Esophagus muscularis mucosa (tissue), 4 donors: ENCODE measurements at regions not wholly inside any gene's neighbourhood (a gene's known extent, or its start where the extent isn't known, plus 50 kb on each side); places are given as distances from the start of the nearest gene placed in this dataset.

Experiments
- DNase-seq: peaks from one replicate; pipeline ENCODE4 v3.0.0-alpha.2; 2017; ENCODE audit errors: extremely low spot score
- H3K27ac ChIP-seq, 4 donors: fragments of 200-600 bp; sonication (generic); replicated peaks in 1 of 4; 1 replicate in 3 of 4; 2 replicates in 1 of 4; pipeline ENCODE4 v1.5.1; 2016 to 2019; ENCODE audit warnings: mild to moderate bottlenecking in 1 of 4
- H3K27me3 ChIP-seq, 4 donors: fragments of 200-600 bp; sonication (generic); one replicate each; pipeline versions ENCODE4 v1.5.1 to v1.6.0; 2016 to 2019
- H3K36me3 ChIP-seq, 4 donors: fragments of 200-600 bp; sonication (generic); one replicate each; pipeline ENCODE4 v1.5.1; 2016 to 2019
- H3K4me1 ChIP-seq, 4 donors: fragments of 200-600 bp; sonication (generic); one replicate each; pipeline ENCODE4 v1.5.1; 2016 to 2019
- H3K4me3 ChIP-seq, 4 donors: fragments of 200-600 bp; sonication (generic); 1 replicate in 2 of 4; 2 replicates in 2 of 4; pipeline ENCODE4 v1.5.1; 2016 to 2019; ENCODE audit warnings: mild to moderate bottlenecking in 4 of 4, moderate library complexity in 1 of 4
- H3K9me3 ChIP-seq, 4 donors: fragments of 200-600 bp; sonication (generic); 1 replicate in 3 of 4; 2 replicates in 1 of 4; pipeline ENCODE4 v1.5.1; 2016 to 2019
- EP300 ChIP-seq: sonication (generic); formaldehyde crosslinking; IDR thresholded peaks from one replicate; pipeline ENCODE4 v1.6.1; 2017; ENCODE audit warnings: antibody characterized with exemption
- POLR2A ChIP-seq: fragments of 450-650 bp; IDR thresholded peaks from one replicate; pipeline ENCODE4 v1.6.1; 2017; ENCODE audit warnings: antibody characterized with exemption, moderate library complexity, mild to moderate bottlenecking, low read depth
- POLR2AphosphoS5 ChIP-seq, 2 donors: sonication (generic); formaldehyde crosslinking; IDR thresholded peaks; one replicate each; pipeline ENCODE4 v1.6.1; 2017; ENCODE audit warnings: antibody characterized with exemption in 2 of 2
- WGBS: methylation state at CpG from one replicate; pipeline ENCODE4 v1.1.5; 2018; 5-methylcytosine and 5-hydroxymethylcytosine counted together
- intact Hi-C: fragments of 100-400 bp; cut with DNase I; formaldehyde crosslinking; loops from one replicate; pipeline ENCODE4 v1.15.1; 2023
- TF ChIP-seq, protein P1 (sequence below), 3 experiments: fragments of 200-600 bp in 2 of 3; fragments of 450-650 bp in 1 of 3; sonication (generic) in 2 of 3; IDR thresholded peaks; one replicate each; pipeline ENCODE4 v1.5.1; 2017 to 2019; ENCODE audit warnings: antibody characterized with exemption in 3 of 3, mild to moderate bottlenecking in 2 of 3, moderate library complexity in 1 of 3

DNA sequence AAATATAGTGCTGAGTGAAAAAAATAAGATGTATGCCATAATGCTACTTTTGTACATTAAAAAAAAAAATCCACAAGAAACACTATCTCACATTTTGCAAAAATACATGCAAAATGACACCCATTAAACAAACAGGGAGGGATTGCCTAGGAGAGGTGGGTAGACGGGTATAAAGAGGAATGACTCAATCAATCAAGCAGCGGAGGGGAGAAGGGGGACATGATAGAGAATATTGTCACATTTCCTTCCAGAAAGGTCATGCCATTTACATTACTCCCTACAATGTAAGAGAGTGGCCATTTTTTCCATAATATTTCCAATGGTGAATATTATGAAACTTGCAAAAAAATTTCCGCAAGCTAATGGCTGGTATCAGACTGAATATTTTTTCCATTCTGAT, 542.3 kb upstream of the TNP1 start:
- Histone ChIP-seq H3K9me3 (no peaks in the 10 kb centered on the region), H3K4me1 (peaks cover 17 to 48% (median 35%) of the 10 kb centered on the region in 4 donors), H3K4me3 (no peak overlapping the region), H3K36me3 (no peaks in the 10 kb centered on the region), H3K27me3 (no peaks in the 10 kb centered on the region), H3K27ac (peak overlapping the region; percentile 64 to 83 (median 72))
- DNase-seq, result peak; percentile 3
- intact Hi-C loops, result no loop called here
- WGBS, result 87% methylated on average over 3 of the region's 3 CpGs
- TF ChIP-seq EP300, result no peak
- TF ChIP-seq, protein P1, sequence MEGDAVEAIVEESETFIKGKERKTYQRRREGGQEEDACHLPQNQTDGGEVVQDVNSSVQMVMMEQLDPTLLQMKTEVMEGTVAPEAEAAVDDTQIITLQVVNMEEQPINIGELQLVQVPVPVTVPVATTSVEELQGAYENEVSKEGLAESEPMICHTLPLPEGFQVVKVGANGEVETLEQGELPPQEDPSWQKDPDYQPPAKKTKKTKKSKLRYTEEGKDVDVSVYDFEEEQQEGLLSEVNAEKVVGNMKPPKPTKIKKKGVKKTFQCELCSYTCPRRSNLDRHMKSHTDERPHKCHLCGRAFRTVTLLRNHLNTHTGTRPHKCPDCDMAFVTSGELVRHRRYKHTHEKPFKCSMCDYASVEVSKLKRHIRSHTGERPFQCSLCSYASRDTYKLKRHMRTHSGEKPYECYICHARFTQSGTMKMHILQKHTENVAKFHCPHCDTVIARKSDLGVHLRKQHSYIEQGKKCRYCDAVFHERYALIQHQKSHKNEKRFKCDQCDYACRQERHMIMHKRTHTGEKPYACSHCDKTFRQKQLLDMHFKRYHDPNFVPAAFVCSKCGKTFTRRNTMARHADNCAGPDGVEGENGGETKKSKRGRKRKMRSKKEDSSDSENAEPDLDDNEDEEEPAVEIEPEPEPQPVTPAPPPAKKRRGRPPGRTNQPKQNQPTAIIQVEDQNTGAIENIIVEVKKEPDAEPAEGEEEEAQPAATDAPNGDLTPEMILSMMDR (IDR thresholded peaks at IDR 0.05), result no peak
- no peak for TF ChIP-seq POLR2AphosphoS5 (IDR thresholded peaks at IDR 0.05)
- TF ChIP-seq POLR2A, result no peak

DNA sequence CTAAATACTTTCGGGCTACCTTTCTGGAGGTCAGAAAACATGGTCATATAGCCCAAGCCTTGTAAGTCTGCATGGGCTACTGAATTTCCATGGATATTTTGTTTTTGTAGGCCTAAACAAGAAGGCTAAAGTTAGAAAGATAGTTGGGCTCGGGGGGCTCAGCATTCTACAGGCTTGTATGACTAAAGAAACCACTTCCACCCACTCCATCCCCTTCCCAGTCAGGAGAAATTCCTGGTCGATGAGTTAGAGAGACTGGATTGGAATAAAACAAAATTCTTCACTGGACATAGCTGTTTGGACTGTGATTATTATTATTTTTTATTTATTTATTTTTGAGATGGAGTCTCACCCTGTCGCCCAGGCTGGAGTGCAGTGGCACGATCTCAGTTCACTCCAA, 539.4 kb upstream of the TNP1 start:
- intact Hi-C loops, result no loop called here

DNA sequence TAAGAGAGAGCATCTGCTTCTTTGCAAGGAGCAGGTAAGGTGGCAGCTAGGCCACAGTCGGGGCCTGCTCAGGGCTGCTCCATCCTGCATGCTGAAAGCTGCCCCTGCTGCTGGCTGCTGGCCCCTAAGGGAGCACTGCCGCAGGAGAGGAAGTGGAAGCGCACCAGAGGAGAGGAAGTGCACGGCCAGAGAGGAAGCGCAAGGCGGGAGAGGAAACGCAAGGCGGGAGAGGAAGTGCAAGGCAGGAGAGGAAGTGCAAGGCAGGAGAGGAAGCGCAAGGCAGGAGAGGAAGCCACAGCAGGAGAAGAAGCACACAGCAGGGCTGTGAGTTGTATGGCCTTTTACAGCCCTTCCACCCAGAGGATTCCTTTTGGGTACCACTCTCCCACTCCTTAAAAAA, 539.0 kb upstream of the TNP1 start:
- 78% methylated on average over 9 of the region's 9 CpGs for WGBS

More for the DNA sequence above, 539.4 kb upstream of the TNP1 start:
- no peaks in the 10 kb centered on the region for H3K27me3 ChIP-seq
- no peak overlapping the region for H3K4me3 ChIP-seq
- no peak overlapping the region for H3K27ac ChIP-seq
- no peaks in the 10 kb centered on the region for H3K36me3 ChIP-seq
- no peak for DNase-seq
- H3K9me3 ChIP-seq, result no peaks in the 10 kb centered on the region
- 68% methylated on average over 5 of the region's 5 CpGs for WGBS
- peaks cover 19 to 66% (median 57%) of the 10 kb centered on the region in 4 donors for H3K4me1 ChIP-seq
- TF ChIP-seq EP300 (no peak), POLR2AphosphoS5 (IDR thresholded peaks at IDR 0.05) (no peak), POLR2A (no peak)
- TF ChIP-seq, protein P1 (IDR thresholded peaks at IDR 0.05), result no peak

DNA sequence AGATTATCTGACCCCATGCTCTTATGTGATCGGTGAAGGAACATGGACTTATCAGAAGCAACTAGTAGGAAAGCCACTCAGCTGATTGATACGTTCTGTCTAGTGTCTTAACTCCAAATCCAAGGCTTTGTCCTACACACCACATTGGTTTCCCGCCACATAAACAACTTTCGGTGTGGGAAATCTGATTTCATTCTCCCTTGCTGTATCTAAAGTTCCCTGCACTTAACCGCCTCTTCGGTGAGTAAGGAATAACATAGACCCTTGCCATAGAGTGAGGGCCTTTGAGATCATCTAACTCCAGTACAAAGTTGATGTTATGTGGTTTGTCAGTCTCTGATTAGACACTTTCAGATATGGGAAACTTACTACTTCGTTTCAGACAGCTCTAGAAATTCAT, 538.2 kb upstream of the TNP1 start:
- DNase-seq, result peak; percentile 34
- H3K36me3 ChIP-seq, result no peaks in the 10 kb centered on the region
- H3K4me1 ChIP-seq, result peaks cover 19 to 66% (median 59%) of the 10 kb centered on the region in 4 donors
- WGBS, result 94% methylated on average over 7 of the region's 7 CpGs
- intact Hi-C loops, result no loop called here
- no peak overlapping the region for H3K27ac ChIP-seq
- no peak for TF ChIP-seq POLR2A
- H3K27me3 ChIP-seq, result no peaks in the 10 kb centered on the region
- H3K4me3 ChIP-seq, result no peak overlapping the region
- no peaks in the 10 kb centered on the region for H3K9me3 ChIP-seq

More for the DNA sequence above, 539.0 kb upstream of the TNP1 start:
- TF ChIP-seq, protein P1 (IDR thresholded peaks at IDR 0.05), result no peak
- TF ChIP-seq POLR2A (no peak), POLR2AphosphoS5 (IDR thresholded peaks at IDR 0.05) (no peak), EP300 (no peak)
- intact Hi-C loops, result no loop called here
- H3K27ac ChIP-seq, result no peak overlapping the region
- H3K4me1 ChIP-seq, result peaks cover 20 to 66% (median 59%) of the 10 kb centered on the region in 4 donors
- no peaks in the 10 kb centered on the region for H3K27me3 ChIP-seq
- no peaks in the 10 kb centered on the region for H3K9me3 ChIP-seq
- H3K4me3 ChIP-seq, result no peak overlapping the region
- peak; percentile 90 for DNase-seq
- H3K36me3 ChIP-seq, result no peaks in the 10 kb centered on the region

DNA sequence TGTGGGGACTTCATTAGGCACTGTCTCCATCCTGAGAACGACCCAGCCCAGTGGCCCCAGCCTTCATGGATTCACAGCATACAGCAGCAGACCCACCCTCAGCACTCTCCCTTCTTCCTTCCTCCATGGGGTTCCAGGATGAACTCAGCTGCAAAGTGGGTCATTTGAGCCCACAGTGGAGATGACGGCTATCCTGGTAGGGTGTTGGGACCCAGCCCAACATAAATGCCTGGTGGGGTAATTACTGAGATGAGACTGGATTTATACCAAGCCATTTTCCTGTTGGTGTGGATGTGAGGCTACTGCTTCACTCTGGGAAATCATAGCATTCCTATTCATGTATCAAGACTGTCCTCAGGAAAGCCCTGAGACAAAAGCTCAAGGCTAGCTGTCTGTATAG, 536.7 kb upstream of the TNP1 start:
- intact Hi-C loops, result no loop called here
- Histone ChIP-seq H3K9me3 (no peaks in the 10 kb centered on the region), H3K4me1 (peaks cover 14 to 58% (median 51%) of the 10 kb centered on the region in 4 donors), H3K27me3 (no peaks in the 10 kb centered on the region), H3K4me3 (no peak overlapping the region), H3K36me3 (no peaks in the 10 kb centered on the region), H3K27ac (peak overlapping the region in 1 of 4 donors; percentile 30)
- WGBS, result 87% methylated on average over 2 of the region's 2 CpGs
- no peak for DNase-seq
- TF ChIP-seq POLR2AphosphoS5 (IDR thresholded peaks at IDR 0.05), result no peak
- no peak for TF ChIP-seq POLR2A
- TF ChIP-seq, protein P1 (IDR thresholded peaks at IDR 0.05), result no peak
- no peak for TF ChIP-seq EP300
